Tongue (tissue), 1 donor: ENCODE measurements at regions not wholly inside any gene's neighbourhood (a gene's known extent, or its start where the extent isn't known, plus 50 kb on each side); places are given as distances from the start of the nearest gene placed in this dataset.
A peak's percentile ranks its signal among the peaks of the same experiment; 100 is the strongest.
"Not testable (repeated sequence)": the region's sequence is repeated elsewhere in the genome, so short reads cannot be mapped to it uniquely, and the experiment has no call there.

Experiments
- DNase-seq: peaks from one replicate; pipeline ENCODE4 v3.0.0-alpha.2; 2015

- no peak for DNase-seq
These were observed 250.2 kb downstream of the LPIN1 start for GRCh38 chr2:11996618-11997017.

GRCh38 chr2:11997142-11997541, 250.7 kb downstream of the LPIN1 start:
- DNase-seq, result no peak

- DNase-seq, result no peak
These were observed 251.8 kb downstream of the LPIN1 start for GRCh38 chr2:11998218-11998617.

GRCh38 chr2:11998626-11999378, 252.4 kb downstream of the LPIN1 start:
- no peak for DNase-seq

DNA sequence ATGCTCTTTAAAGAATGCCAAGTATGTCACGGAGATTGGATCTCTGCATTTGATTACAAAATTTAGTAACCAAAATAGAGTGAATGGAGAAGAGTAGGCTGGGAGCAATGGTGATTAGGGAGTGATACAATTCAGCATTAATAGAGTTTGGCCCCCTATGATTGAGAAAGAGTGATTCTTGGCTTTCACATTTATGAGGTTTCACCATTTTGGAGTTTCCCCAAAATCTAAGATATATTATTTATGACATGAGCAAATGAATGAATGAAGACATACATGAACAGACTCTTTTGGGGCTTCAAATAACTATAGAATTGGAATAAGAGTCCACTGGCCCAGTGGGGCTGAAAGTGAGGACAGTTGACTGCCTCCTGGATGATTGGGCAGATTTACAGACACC, 255.2 kb downstream of the LPIN1 start:
- no peak for DNase-seq

DNA sequence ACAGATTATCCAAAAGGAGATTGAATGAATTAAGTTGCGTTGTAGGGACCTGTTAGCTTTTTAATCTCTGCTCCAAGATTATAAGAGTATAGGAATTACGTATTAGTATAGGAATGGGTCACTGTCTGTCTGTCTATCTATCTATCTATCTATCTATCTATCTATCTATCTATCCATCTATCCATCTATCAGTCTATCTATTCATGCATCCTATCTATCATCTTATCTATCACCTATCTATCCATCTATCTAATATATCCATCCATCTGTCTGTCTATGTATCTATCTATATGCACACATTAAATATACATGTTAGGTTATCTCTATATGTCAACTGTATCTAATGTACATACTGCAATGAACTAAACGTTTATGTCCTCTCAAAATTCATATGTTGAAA, 255.8 kb downstream of the LPIN1 start:
- no peak for DNase-seq

DNA sequence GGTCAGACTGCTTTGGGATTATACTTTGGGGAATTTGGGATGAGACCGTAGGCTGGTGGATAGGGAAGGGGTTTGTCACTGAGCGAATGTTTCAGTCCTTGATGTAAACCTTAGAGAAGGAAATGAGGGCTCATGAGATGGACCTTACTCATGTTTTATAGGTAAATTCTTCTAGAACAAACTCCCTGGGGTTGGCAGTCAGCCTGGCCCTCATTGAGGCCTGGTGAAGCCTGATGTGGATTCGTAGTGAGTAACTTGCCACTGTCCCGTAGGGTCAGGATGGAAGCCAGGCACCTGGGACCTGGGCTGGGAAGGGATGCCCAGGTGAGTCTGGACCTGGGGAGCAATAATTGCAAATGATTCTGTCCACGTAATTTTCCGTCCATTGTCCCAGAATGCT, 258.3 kb downstream of the LPIN1 start:
- no peak for DNase-seq

DNA sequence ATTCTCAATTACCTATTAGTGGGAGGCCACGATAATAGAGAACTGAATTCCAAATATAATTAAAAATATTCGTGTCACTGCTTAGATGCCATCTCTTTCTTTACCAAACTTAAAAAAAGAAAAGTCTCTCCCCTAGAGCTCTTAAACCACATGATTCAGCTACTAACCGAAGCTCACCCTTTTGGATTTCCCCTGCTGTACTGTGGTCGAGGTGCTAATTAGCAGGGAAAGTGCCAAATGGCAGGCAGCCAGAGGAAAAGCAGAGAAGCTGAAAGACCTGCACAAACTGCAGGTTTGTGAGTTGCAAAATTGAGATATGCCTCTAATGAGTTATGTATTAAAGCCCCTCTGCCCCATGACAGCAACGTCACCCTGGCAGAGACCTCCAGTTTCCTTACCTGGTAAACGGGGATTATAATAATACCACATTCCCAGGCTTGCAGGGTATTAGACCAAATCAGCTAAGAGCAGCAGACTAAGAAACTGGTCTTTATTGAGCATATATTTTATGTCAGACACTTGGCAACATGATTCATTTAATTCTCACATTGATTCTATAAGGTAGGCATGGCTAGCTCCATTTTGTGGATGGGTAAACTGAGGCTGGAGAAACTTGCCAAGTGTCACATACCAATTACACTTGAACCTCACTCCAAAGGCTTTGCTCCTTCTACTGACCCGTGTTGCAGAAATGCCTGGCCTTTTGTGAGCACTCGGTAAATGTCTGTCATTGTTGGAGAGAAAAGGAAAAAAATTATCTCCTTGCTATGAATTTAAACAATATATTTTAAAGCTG, 259.7 kb downstream of the LPIN1 start:
- peak; percentile 47 for DNase-seq

- peak; percentile 61 for DNase-seq
These were observed 260.4 kb downstream of the LPIN1 start for GRCh38 chr2:12006850-12007249.

DNA sequence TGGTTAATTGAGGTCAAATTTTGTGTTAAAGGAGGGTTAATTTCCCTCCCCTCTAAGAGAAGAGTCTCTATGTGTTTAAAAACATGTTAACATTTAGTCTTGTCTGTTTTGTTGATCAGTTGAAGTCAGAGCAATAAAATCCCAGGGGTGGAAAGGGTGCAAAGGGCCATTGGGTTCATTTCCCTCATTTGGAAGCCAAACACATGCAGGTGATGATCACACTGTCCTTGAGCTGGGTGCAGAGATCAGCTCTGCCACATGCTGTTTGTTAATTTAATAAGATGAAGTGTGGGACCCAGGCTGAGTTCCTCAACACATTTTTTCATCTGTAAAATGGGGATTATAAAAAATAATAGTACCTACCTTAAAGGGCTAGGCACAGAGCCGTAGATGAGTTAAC, 260.9 kb downstream of the LPIN1 start:
- DNase-seq, result no peak

GRCh38 chr2:12008425-12009061, 262.1 kb downstream of the LPIN1 start:
- no peak for DNase-seq

DNA sequence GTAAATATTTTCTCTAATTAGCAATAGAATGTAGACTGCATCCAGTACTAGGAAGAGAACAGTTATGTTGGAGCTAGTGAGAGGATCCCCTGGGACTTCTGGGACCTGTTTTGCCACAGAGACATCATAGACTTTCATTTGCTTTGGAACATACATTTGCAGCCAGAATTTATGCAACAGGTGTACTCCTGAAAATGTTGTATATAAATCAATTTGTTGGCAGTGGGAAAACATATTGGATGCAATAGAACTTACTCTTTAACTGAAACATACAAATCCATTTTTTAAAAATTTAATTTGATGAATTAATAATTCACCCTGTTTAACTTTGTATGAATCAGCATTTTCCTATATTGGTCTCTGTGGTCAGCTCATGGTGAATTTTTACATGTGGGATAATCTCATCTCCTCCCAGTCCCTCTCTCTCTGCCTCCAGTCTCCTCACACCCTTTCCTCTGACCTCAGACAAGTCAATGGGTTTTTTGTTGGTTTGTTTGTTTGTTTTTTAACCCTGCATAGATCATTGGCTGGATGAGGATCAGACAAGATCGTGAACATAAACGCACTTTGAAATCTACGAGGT, 263.0 kb downstream of the LPIN1 start:
- DNase-seq, result no peak

DNA sequence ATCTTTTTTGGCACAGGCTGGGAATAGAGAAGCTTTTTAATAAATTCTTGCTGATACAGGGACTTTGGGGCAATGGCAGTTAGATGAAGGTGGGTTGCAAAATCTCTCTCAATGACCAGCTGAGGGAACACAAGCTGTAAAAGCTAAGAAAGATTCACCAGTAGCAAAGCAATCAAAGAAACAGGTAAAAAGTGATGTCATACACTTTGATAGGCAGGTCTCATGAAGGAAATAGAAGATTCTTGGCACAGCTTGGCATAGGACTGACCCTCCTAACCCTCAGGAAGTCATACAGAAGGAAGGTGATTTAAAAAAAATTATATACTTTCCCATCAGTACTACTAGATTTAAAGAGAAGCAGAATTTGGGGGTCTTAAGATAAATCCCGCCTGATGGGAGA, 263.6 kb downstream of the LPIN1 start:
- DNase-seq, result no peak

DNA sequence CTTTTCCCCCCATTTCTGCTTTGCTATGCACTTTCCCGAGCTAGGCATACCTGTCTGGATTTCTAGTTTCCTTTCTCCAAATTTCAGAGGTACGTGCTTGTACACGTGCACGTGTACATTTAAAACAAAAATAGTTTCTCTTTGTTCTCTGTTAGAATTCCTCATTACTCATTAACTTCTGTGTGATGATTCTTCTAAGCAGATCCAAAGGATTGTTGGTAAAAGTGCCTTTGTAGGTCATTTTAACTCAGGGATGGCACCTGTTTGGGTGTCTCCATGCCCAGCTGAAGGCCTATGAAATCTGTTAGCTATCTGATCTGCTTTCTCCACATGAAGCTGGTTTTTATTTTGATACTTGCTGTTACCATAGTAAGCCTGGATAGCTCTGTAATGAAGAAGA, 264.3 kb downstream of the LPIN1 start:
- no peak for DNase-seq

DNA sequence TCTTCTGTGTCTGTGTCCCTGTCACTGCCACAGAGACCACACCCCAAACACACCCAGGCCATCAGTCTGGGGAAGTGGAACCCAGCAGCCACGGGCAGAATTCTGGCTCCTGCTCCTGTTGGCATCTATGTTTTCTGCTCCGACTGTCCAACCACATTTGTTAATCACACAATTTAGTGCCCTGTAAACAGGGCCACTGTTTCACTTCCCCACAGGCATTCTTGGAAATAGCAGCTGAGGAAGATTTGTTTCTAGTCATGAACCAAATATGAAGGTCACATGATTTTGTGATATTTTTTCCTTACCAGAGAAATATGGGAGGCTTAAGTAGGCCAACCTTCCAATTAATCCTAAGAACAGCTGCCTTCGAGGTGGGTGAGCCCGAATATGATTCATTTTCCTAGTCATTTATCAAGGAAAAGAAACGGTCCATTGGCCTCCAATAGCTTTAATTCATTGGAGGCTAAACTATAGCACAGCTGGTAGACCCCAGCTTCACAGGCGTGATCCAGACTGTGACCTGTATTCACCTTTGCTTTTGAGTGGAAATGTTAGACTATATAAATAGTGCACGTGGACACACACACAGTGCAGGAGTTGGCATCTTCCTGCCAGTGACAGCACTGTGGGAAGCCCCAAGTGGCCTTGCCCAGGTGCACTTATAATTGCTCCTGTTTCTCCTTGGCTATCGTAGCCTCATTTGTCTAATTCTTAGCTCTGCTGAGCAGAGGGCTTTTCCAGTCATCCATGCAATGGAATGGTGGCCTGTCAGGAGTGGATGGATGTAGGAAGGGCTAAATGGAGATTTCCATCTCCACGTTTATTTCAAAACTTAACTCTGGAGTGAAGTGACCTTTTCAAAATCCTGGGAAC, 267.9 kb downstream of the LPIN1 start:
- DNase-seq, result peak; percentile 36

DNA sequence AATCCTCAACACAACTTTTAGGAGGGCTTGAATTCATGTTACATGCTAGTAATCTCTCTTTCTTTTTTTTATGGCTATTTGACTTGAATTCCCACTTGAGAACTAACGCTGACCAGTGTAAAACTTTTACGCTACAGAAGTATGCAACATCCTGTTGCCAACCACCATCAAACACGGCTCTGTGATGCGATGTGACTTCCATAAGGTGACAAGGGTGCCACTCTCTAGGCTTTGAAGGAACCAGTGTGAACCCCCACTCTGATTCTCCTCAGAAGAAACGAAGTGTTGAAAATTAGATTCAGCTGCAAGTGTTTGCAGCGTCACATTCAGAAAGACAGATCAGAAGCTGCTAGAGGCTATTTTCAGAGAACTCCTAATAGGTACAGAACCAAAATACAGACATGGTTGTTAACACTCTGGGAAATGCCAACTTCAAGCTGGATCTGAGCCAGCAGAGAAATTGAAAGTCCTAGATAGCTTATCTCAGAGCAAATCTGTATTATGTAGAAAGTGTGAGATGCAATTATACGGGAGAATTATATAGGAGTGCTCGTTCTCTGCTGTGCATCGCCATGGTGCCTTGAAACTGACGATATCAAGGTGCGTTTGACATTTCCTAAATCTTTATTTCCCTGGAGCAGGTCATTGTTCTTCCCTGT, 271.2 kb downstream of the LPIN1 start:
- peak; percentile 31 for DNase-seq

DNA sequence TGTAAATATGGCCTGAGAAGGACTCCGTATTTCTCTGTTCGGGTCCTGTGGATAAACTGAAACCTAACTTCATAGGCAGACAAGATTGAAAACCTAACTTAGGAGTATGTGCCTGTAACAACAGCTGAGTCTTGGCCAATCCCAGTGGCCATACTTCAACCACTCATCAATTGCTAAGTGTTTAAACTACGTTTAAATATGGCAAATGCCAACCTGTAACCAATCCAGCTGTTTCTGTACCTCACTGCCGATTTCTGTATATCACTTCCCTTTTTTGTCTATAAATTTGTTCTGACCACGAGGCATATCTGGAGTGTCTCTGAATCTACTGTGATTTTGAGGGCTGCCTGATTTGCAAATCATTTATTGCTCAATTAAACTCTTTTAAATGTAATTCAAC, 272.3 kb downstream of the LPIN1 start:
- not testable (repeated sequence) for DNase-seq

- no peak for DNase-seq
These were observed 274.5 kb downstream of the LPIN1 start for GRCh38 chr2:12020833-12021469.

DNA sequence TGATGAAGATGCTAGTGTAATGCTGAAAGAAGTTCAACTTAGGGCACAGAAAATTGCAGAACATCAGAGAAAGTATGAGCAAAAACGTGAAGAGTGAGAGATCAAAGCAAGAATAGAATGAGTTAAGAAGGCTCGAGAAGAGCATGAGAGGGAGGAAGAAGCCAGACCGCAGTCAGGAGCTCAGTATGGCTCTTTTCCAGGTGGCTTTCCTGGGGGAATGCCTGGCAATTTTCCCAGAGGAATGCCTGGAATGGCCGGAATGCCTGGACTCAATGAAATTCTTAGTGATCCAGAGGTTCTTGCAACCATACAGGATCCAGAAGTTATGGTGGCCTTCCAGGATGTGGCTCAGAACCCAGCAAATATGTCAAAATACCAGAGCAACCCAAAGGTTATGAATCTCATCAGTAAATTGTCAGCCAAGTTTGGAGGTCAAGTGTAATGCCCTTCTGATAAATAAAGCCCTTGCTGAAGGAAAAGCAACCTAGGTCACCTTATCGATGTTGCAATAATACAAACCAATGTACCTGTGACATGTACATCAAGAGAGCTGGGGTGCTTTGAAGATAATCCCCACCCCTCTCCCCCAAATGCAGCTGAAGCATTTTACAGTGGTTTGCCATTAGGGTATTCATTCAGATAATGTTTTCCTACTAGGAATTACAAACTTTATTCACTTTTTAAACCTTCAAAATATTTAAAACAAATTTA, 277.9 kb downstream of the LPIN1 start:
- not testable (repeated sequence) for DNase-seq

GRCh38 chr2:12027136-12027535, 280.7 kb downstream of the LPIN1 start:
- no peak for DNase-seq
